Stimulated activated CD4-positive, alpha-beta T cell treated with anti-CD3 and anti-CD28 coated beads, Interleukin-1b, Interleukin-23, amount 100 ng/mL, for 48 hours (primary cell): ENCODE measurements at regions not wholly inside any gene's neighbourhood (a gene's known extent, or its start where the extent isn't known, plus 50 kb on each side); places are given as distances from the start of the nearest gene placed in this dataset.
"Not testable (repeated sequence)": the region's sequence is repeated elsewhere in the genome, so short reads cannot be mapped to it uniquely, and the experiment has no call there.

Experiments used
- DNase-seq: peaks from one replicate; pipeline ENCODE4 v3.0.0-alpha.2; 2020

DNA sequence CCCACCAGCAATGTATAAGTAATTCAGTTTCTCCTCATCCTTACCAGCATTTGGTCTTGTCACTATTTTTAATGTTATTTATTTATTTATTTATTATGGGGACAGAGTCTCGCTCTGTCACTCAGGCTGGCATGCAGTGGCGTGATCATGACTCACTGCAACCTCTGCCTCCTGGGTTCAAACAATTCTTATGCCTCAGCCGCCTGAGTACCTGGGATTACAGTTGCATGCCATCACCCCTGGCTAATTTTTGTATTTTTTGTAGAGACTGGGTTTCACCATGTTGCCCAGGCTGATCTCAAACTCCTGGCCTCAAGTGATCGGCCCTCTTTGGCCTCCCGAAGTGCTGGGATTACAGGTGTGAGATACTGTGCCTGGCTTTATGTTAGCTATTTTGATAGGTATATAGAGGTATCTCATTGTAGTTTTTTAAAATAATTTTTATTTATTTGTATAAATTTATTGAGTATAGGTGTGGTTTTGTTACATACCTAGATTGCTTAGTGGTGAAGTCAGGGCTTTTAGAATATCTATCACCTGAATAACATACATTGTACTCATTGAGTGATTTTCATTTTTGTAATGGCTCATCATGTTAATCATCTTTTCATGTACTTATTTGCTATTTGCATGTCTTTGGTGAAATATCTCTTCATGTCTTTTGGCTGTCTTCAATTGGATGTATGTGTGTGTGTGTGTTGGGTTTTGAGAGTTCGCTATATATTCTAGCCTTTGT, 53.3 kb downstream of the TANC2 start:
- no peak for DNase-seq

DNA sequence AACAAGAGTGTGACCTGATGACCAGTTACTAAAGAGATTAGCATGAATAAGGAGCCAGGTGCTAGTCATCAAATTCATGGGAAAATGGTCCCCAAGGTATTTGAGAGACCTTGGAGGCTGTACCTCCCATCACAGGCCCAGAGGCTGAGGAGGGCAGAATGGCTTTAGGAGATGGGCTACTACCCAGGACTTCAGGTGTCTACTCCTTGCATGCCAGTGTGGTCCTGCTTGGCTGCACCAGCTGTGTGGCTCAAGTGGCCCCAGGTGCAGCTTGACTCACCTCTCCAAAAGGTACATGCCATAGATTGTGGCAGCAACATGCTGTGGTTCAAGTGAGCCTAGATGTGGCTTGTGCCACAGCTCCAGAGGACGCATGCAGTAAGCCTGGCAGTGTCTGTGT, 56.5 kb downstream of the TANC2 start:
- DNase-seq, result no peak

- DNase-seq, result no peak
Observed at GRCh38 chr17:63023049-63023448, 57.0 kb downstream of the TANC2 start.

DNA sequence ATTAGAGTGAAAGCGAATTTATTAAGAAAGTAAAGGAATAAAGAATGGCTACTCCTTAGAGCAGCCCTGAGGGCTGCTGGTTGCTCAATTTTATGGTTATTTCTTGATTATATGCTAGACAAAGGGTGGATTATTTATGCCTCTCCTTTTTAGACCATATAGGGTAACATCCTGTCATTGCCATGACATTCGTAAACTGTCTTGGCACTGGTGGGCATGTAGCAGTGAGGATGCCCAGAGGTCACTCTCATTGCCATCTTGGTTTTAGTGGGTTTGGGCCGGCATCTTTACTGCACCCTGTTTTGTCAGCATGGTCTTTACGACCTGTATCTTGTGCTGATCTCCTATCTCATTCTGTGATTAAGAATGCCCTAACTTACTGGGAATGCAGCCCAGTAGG, 58.2 kb downstream of the TANC2 start:
- no peak for DNase-seq

- DNase-seq, result no peak
Observed at GRCh38 chr17:63024716-63025115, 58.7 kb downstream of the TANC2 start.

DNA sequence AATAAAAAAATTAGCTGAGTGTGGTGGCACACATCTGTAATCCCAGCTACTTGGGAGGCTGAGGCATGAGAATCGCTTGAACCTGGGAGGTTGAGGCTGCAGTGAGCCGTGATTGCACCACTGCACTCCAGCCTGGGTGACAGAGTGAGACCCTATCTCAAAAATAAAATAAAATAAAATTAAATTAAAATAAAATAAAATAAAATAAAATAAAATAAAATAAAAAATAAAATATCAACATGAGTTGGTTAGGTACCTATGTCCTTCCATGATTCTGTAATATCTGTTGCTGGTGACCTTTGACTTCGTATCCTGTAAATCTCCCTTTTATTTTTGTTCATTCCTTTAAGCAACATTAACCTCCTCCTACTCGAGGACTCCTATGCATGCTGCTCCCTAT, 59.6 kb downstream of the TANC2 start:
- DNase-seq, result not testable (repeated sequence)

DNA sequence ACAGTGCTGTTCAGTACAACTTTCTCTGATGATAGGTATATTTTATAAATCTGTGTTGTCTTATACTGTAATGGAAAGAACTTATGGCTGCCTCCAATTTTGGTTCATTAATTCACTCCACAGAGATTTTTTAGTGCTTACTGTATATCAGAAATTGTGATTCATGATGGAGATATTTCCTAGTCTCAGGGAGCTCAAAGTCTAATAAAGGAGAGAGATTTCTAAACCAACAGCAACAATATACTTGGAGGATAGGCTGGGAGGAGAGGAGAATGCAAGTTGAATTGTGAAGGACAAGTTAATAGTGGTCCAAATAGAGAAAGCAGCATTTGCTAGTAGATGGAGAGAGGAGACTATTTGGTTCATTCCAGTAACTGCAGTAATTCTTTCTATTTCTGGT, 63.5 kb downstream of the TANC2 start:
- DNase-seq, result no peak

- no peak for DNase-seq
Observed at GRCh38 chr17:63032142-63032541, 66.1 kb downstream of the TANC2 start.

- no peak for DNase-seq
Observed at GRCh38 chr17:63033142-63033541, 67.1 kb downstream of the TANC2 start.

DNA sequence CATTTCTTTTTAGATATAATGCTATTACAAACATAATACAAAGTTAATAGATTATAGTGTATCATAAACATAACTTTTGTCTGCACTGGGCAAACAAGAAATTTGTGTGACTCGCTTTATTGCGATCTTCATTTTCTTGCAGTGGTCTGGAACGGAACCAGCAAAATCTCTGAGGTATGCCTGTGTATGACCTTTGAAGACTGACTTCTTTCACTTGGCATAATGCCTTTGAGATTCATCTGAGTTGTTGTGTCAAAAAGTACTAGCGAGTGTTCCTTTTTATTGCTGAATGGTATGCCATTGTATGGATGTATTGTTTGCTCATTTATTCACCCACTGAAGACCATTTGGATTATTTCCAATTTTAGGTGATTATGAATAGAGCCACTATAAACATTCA, 69.2 kb downstream of the TANC2 start:
- DNase-seq, result no peak

DNA sequence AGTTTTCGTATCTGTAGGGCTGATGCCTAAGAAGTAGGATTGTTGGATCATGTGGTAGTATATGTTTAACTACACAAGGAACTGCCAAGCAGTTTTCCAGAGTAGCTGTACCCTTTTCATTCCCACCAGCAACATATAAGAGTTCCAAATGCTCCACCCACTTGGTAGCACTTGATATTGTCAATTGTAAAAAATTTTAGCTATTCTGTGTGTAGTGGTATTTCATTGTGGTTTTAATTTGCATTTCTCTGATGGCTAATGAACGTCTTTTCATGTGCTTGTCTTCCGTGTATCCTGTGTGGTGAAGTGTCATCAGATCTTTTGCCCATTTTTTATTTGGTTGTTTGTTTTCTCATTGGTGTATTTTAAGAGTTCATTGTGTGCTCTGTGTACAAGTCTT, 69.7 kb downstream of the TANC2 start:
- DNase-seq, result no peak

- DNase-seq, result no peak
Observed at GRCh38 chr17:63039342-63039741, 73.3 kb downstream of the TANC2 start.

DNA sequence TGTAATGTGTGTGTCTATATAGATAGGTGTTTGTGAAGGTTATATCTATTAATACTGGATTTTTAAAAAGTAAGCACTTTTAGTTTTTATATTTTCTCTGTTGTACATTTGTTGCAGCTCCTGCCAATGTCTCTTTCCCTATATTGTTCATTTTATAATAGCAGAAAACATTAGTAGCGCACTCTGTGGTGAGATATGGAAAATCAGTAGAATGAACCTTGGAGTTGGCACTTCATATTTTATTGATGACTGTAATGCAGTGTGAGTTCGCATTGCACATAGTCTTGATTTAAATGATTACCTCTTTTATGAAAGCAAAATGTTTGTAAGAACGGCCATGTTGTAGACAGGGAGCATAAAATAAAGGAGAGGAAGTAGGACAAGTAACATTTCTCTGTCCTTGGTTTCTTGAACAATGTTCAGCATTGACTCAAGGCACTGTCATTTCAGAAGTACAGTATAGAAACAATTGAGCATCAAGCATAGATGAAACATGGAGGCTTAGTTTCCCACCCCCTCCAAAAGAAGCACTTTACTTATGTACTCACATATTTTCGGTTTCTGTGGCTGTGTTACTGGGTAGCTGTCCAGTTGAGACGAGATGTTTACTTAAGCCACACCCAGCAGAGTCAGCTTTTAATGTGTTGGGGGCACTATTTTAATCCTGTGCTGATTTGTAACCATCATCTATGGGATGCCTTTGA, 74.0 kb downstream of the TANC2 start:
- DNase-seq, result no peak

GRCh38 chr17:63040816-63041215, 74.8 kb downstream of the TANC2 start:
- DNase-seq, result no peak

GRCh38 chr17:63041251-63041650, 75.2 kb downstream of the TANC2 start:
- DNase-seq, result no peak

- DNase-seq, result no peak
Observed at GRCh38 chr17:63041722-63042121, 75.7 kb downstream of the TANC2 start.

- no peak for DNase-seq
Observed at GRCh38 chr17:63042256-63042812, 76.3 kb downstream of the TANC2 start.

GRCh38 chr17:63057560-63057959, 91.5 kb downstream of the TANC2 start:
- not testable (repeated sequence) for DNase-seq

DNA sequence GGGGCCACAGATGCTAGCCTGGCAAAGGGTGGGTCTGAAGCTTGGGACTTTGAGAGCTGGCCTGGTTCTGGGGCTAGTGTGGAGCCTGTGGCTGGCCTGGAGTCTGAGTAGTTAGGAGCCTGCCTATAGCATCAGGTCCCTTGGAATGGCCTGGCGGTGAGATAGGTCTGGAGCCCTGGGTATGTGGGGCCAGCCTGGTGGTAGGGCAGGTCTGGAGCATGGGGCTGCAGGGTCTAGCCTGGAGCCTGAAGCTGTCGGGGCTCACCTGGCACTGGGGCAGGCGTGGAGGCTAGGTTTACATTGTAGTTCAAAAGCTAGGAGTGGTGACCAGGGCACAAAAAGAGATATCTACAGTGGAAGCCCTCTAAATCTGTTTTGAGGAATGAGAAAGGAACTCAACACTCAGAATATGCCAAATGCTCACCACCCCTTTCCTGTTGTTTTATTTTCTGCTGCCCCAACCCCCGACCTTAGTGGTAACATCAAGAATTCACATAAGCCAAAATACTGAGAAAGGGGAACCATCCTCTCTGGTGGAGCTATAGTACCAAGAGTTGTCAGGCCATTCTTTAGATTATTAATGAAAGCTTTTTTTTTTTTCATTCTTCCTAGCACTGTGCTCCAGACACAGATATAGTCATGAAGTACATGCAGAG, 100.3 kb downstream of the TANC2 start:
- no peak for DNase-seq

DNA sequence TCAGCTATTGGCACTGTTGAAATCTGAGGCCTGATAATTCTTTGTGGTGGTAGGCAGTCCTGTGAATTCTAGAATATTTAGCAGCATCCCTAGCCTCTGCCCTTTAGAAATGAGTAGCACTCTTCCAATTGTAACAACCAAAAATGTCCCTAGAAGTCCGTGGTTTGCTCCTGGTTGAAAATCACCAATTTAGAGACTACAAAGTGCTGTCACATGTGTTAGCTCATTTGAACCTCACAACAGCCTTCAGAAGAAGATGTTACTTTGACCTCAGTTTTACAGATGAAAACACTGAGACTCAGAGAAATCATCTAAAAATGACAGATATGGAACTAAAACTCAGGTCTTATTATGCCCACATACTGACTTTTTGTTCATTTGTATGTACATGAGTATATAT, 103.2 kb downstream of the TANC2 start:
- DNase-seq, result no peak

- DNase-seq, result no peak
Observed at GRCh38 chr17:63070031-63070430, 104.0 kb downstream of the TANC2 start.

- no peak for DNase-seq
Observed at GRCh38 chr17:63071797-63072196, 105.8 kb downstream of the TANC2 start.

- DNase-seq, result no peak
Observed at GRCh38 chr17:63075969-63076368, 109.9 kb downstream of the TANC2 start.

- no peak for DNase-seq
Observed at GRCh38 chr17:63078707-63079106, 112.7 kb downstream of the TANC2 start.
